ENCODE measurements at regions not wholly inside any gene's neighbourhood (a gene's known extent, or its start where the extent isn't known, plus 50 kb on each side); places are given as distances from the start of the nearest gene placed in this dataset.

- no peak for DNase-seq (ENCODE audit: low spot score)
Observed at GRCh38 chr3:132187746-132188145, 129.5 kb upstream of the ACP3 start.

- no peak for DNase-seq (ENCODE audit: low spot score)
Observed at GRCh38 chr3:132189601-132190000, 127.6 kb upstream of the ACP3 start.

GRCh38 chr3:132196113-132196512, 121.1 kb upstream of the ACP3 start:
- DNase-seq (ENCODE audit: low spot score), result no peak

- DNase-seq (ENCODE audit: low spot score), result no peak
Observed at GRCh38 chr3:132198516-132198915, 118.7 kb upstream of the ACP3 start.

- no peak for DNase-seq (ENCODE audit: low spot score)
Observed at GRCh38 chr3:132199451-132199850, 117.8 kb upstream of the ACP3 start.

- DNase-seq (ENCODE audit: low spot score), result no peak
Observed at GRCh38 chr3:132202586-132202985, 114.6 kb upstream of the ACP3 start.

- no peak for DNase-seq (ENCODE audit: low spot score)
Observed at GRCh38 chr3:132203889-132204596, 113.2 kb upstream of the ACP3 start.

GRCh38 chr3:132205609-132206008, 111.6 kb upstream of the ACP3 start:
- no peak for DNase-seq (ENCODE audit: low spot score)

- DNase-seq (ENCODE audit: low spot score), result no peak
Observed at GRCh38 chr3:132209855-132210254, 107.4 kb upstream of the ACP3 start.

GRCh38 chr3:132210476-132211346, 106.5 kb upstream of the ACP3 start:
- peak; percentile 10 for DNase-seq (ENCODE audit: low spot score)

GRCh38 chr3:132211896-132212295, 105.3 kb upstream of the ACP3 start:
- no peak for DNase-seq (ENCODE audit: low spot score)

GRCh38 chr3:132218817-132219755, 98.1 kb upstream of the ACP3 start:
- no peak for DNase-seq (ENCODE audit: low spot score)

- no peak for DNase-seq (ENCODE audit: low spot score)
Observed at GRCh38 chr3:132220986-132221385, 96.2 kb upstream of the ACP3 start.

GRCh38 chr3:132222868-132223538, 94.2 kb upstream of the ACP3 start:
- no peak for DNase-seq (ENCODE audit: low spot score)

- DNase-seq (ENCODE audit: low spot score), result no peak
Observed at GRCh38 chr3:132225664-132226063, 91.5 kb upstream of the ACP3 start.

- no peak for DNase-seq (ENCODE audit: low spot score)
Observed at GRCh38 chr3:132228923-132229322, 88.3 kb upstream of the ACP3 start.

- no peak for DNase-seq (ENCODE audit: low spot score)
Observed at GRCh38 chr3:132229641-132230040, 87.6 kb upstream of the ACP3 start.

- no peak for DNase-seq (ENCODE audit: low spot score)
Observed at GRCh38 chr3:132230156-132231000, 86.8 kb upstream of the ACP3 start.

GRCh38 chr3:132231633-132232032, 85.6 kb upstream of the ACP3 start:
- DNase-seq (ENCODE audit: low spot score), result no peak

- DNase-seq (ENCODE audit: low spot score), result no peak
Observed at GRCh38 chr3:132232231-132232792, 84.9 kb upstream of the ACP3 start.

Measured in germinal center (tissue), 1 donor.